Stimulated activated CD4-positive, alpha-beta T cell treated with anti-CD3 and anti-CD28 coated beads, Interleukin-15, amount 100 ng/mL, for 48 hours (primary cell): ENCODE measurements at regions not wholly inside any gene's neighbourhood (a gene's known extent, or its start where the extent isn't known, plus 50 kb on each side); places are given as distances from the start of the nearest gene placed in this dataset.
"Not testable (repeated sequence)": the region's sequence is repeated elsewhere in the genome, so short reads cannot be mapped to it uniquely, and the experiment has no call there.

Experiments
- DNase-seq, 2 donors: peaks; one replicate each; pipeline ENCODE4 v3.0.0-alpha.2; 2020; ENCODE audit warnings: low read depth in 2 of 2

DNA sequence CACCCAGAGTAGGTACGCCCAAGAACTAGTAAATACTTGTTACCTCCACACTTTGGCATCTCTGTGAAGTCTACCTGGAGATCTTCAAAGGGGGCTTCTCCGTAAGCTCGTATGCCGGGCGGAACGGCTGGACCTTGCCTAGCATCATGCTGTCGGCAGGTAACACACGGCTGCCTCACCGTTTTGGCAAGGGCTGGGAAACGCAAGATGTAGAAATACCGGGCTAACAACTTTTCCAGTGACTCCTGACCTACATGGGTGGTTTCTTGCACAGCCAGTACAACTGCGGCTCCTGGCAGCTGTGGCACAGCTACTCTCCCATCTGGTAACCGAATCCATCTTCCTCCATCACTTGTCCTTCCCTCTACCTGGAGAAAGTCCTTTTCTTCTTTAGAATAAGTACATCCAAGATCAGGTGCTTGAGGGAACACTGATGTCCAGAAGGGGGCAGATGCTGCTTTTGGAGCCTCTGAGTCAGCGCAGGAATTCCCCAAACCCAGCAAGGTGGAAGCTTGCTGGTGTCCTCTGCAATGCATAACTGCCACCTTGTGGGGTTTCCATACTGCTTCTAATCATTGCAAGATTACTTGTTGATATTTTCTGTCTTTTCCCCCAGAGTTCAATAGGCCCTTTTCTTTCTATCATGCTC lies 59.7 kb upstream of the FRG2C start:
- DNase-seq = not testable (repeated sequence)

- DNase-seq = not testable (repeated sequence)
These were observed 56.1 kb upstream of the FRG2C start for GRCh38 chr3:75607996-75608395.

DNA sequence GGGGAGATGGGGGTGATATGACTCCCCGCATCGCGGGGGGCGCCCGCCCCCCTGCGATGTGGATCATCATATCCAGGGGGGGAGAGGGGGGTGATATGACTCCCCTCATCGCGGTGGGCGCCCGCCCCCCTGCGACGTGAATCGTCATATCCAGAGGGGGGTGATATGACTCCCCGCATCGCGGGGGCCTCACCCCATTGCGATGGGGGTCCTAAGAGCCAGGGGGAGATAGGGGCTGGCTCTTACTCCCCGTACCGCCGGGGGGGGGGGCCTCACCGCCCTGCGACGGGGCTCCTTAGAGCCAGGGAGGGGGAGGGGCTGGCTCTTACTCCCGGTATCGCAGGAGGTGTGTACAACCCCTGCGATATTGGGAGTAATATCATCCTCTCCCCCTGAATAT lies 54.5 kb upstream of the FRG2C start:
- not testable (repeated sequence) for DNase-seq

DNA sequence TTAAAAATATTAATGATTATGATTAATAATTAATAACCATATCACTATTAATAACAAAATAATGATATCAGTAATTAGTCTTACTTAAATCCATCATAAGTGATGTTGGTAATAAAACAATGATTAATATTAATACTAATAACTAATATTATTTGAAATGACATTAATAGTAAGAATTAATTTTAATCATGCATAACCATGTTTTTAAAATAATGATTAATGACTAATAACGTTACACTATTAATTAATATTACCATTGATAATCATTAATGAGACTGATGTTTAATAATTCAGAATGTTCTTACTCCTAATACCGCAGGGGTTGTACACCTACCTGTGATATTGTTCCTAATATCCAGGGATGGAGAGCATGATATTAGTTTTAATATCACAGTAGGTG lies 53.4 kb upstream of the FRG2C start:
- no peak for DNase-seq

DNA sequence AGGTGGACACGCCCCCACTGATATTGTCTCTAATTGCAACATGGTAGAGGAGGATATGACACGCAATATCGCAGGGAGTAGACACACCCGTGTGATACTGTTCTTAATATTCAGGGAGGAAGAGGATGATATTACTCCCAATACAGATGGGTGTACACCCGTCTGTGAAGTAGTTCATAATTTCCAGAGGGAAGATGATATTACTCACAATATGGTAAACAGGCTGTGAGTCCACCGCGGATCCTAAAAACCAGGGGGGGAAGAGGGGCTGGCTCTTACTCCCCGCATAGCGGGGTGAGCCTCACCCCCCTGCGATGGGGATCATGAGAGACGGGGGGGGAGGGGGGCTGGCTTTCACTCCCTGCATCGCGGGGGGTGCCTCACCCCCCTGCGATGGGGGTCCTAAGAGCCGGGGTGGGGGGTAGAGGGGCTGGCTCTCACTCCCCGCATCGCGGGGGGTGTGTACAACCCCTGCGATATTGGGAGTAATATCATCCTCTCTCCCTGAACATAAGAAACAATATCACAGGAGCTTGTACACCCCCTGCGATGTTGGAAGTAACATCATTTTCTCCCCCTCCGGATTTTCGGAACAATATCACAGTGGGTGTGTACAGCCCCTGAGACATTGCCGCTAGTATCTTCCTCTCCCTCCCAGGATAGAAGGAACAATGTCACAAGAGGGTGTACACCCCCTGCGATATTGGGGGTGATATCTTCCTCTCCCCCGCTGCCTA lies 52.2 kb upstream of the FRG2C start:
- DNase-seq = not testable (repeated sequence)
